HG03108 (cell line): ENCODE measurements at regions not wholly inside any gene's neighbourhood (a gene's known extent, or its start where the extent isn't known, plus 50 kb on each side); places are given as distances from the start of the nearest gene placed in this dataset.
"Not testable (repeated sequence)": the region's sequence is repeated elsewhere in the genome, so short reads cannot be mapped to it uniquely, and the experiment has no call there.

Experiments
- ATAC-seq: cut with Tn5 transposase; IDR thresholded peaks from one replicate; pipeline ENCODE4 v1.9.1; 2021; ENCODE audit warnings: moderate library complexity; ENCODE audit not compliant: unreplicated experiment

GRCh38 chr2:236369661-236370062, 105.5 kb upstream of the ASB18 start:
- no peak for ATAC-seq

GRCh38 chr2:236370847-236371409, 106.7 kb upstream of the ASB18 start:
- ATAC-seq: no peak

- ATAC-seq: no peak
These were observed 111.8 kb upstream of the ASB18 start for GRCh38 chr2:236375973-236376476.

- no peak for ATAC-seq
These were observed 112.5 kb upstream of the ASB18 start for GRCh38 chr2:236376566-236377244.

- ATAC-seq: no peak
These were observed 115.9 kb upstream of the ASB18 start for GRCh38 chr2:236380051-236380612.

- not testable (repeated sequence) for ATAC-seq
These were observed 117.0 kb upstream of the ASB18 start for GRCh38 chr2:236381253-236381652.

GRCh38 chr2:236389284-236390216, 125.3 kb upstream of the ASB18 start:
- not testable (repeated sequence) for ATAC-seq

- ATAC-seq: no peak
These were observed 128.9 kb upstream of the ASB18 start for GRCh38 chr2:236393101-236393500.

GRCh38 chr2:236393581-236393980, 129.4 kb upstream of the ASB18 start:
- ATAC-seq: no peak

- no peak for ATAC-seq
These were observed 130.4 kb upstream of the ASB18 start for GRCh38 chr2:236394571-236394970.

GRCh38 chr2:236395067-236395466, 130.9 kb upstream of the ASB18 start:
- ATAC-seq: no peak

- no peak for ATAC-seq
These were observed 132.7 kb upstream of the ASB18 start for GRCh38 chr2:236396818-236397350.

GRCh38 chr2:236397681-236398080, 133.5 kb upstream of the ASB18 start:
- no peak for ATAC-seq

- no peak for ATAC-seq
These were observed 135.2 kb upstream of the ASB18 start for GRCh38 chr2:236399409-236399808.

- no peak for ATAC-seq
These were observed 135.9 kb upstream of the ASB18 start for GRCh38 chr2:236400046-236400574.

- ATAC-seq: no peak
These were observed 136.6 kb upstream of the ASB18 start for GRCh38 chr2:236400594-236401360.

- ATAC-seq: no peak
These were observed 138.0 kb upstream of the ASB18 start for GRCh38 chr2:236402033-236402790.

- ATAC-seq: no peak
These were observed 138.9 kb upstream of the ASB18 start for GRCh38 chr2:236403125-236403524.

- ATAC-seq: no peak
These were observed 139.6 kb upstream of the ASB18 start for GRCh38 chr2:236403811-236404210.
